ENCODE measurements at regions not wholly inside any gene's neighbourhood (a gene's known extent, or its start where the extent isn't known, plus 50 kb on each side); places are given as distances from the start of the nearest gene placed in this dataset.

DNA sequence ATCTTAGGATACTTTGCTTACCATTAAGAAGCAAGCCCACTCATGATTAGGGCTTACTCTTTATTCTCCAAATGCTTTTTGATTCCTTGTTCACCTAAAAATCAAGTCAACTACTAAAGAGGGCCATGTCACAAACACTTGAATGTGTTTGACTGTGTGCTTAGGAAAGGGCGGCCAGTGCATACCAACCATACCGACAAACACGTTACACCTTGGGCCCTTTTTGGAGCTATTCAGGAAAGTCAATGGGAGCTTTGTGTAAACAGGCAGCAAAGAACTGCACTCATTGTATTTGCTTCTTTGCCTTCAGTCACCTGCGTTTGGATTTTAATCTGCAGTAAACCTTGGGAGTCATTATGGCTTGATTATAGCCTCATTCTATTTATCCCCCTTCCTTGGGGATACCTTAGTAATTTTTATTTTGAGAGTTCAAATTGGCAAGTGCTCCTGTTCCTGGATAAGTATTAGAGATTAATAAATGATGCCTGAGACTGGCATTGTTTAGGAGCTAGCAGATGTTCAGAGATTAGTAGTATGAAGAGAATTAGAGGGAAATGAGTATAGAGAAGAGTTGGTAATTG is 102.6 kb upstream of the HDGFL1 start:
- TF ChIP-seq EZH2 (IDR thresholded peaks at IDR 0.05; ENCODE audit: insufficient read depth, poor library complexity, severe bottlenecking) (no peak), EZH2phosphoT487 (IDR thresholded peaks at IDR 0.05; ENCODE audit: insufficient read depth, low read depth) (no peak)

Measured in GM23248 (cell line).